Activated CD4-positive, alpha-beta memory T cell treated with anti-CD3 and anti-CD28 coated beads, Interleukin-2, amount 10 ng/mL, durations not matched to agents 7 days and 5 days (primary cell): ENCODE measurements at regions not wholly inside any gene's neighbourhood (a gene's known extent, or its start where the extent isn't known, plus 50 kb on each side); places are given as distances from the start of the nearest gene placed in this dataset.
"Not testable (repeated sequence)": the region's sequence is repeated elsewhere in the genome, so short reads cannot be mapped to it uniquely, and the experiment has no call there.

Source experiments
- CTCF ChIA-PET: fragments of 350-600 bp; sonication (Branson Sonifier 250); formaldehyde crosslinking; loops from one replicate; lab custom pipeline; 2021; ENCODE audit warnings: antibody characterized with exemption, inconsistent platforms; lab: Charles Lee
- POLR2A ChIA-PET: fragments of 350-600 bp; sonication (Branson Sonifier 250); formaldehyde crosslinking; loops from one replicate; lab custom pipeline; 2021; ENCODE audit warnings: antibody characterized with exemption; lab: Charles Lee
- DNase-seq: peaks from one replicate; pipeline ENCODE4 v3.0.0-alpha.2; 2020
- H3K27ac Mint-ChIP-seq: one replicate; pipeline ENCODE4 v1.8.0; 2021; ENCODE audit warnings: mild to moderate bottlenecking, mixed read lengths
- H3K27me3 Mint-ChIP-seq: one replicate; pipeline ENCODE4 v1.8.0; 2021; ENCODE audit warnings: mixed read lengths
- H3K36me3 Mint-ChIP-seq: one replicate; pipeline ENCODE4 v1.8.0; 2021; ENCODE audit warnings: low read depth, mixed read lengths
- H3K4me1 Mint-ChIP-seq: one replicate; pipeline ENCODE4 v1.8.0; 2021; ENCODE audit warnings: mixed read lengths
- H3K4me3 Mint-ChIP-seq: one replicate; pipeline ENCODE4 v1.8.0; 2021; ENCODE audit warnings: mild to moderate bottlenecking, mixed read lengths
- H3K9me3 Mint-ChIP-seq: one replicate; pipeline ENCODE4 v1.8.0; 2021; ENCODE audit warnings: mixed read lengths

- no peak overlapping the region for H3K27ac Mint-ChIP-seq
- H3K4me3 Mint-ChIP-seq = no peak overlapping the region
- CTCF ChIA-PET = no interaction called here
- no peaks in the 10 kb centered on the region for H3K9me3 Mint-ChIP-seq
- POLR2A ChIA-PET = no interaction called here
- H3K27me3 Mint-ChIP-seq = peaks cover 4% of the 10 kb centered on the region
- no peak for DNase-seq
- H3K36me3 Mint-ChIP-seq = no peaks in the 10 kb centered on the region
- H3K4me1 Mint-ChIP-seq = no peaks in the 10 kb centered on the region
Observed at GRCh38 chr2:234797566-234798250, 154.1 kb upstream of the SH3BP4 start.

GRCh38 chr2:234796045-234796591, 155.7 kb upstream of the SH3BP4 start:
- H3K4me1 Mint-ChIP-seq = no peaks in the 10 kb centered on the region
- H3K9me3 Mint-ChIP-seq = no peaks in the 10 kb centered on the region
- H3K27me3 Mint-ChIP-seq = peaks cover 4% of the 10 kb centered on the region
- no peak overlapping the region for H3K4me3 Mint-ChIP-seq
- no peak overlapping the region for H3K27ac Mint-ChIP-seq
- no peak for DNase-seq
- ChIA-PET POLR2A (no interaction called here), CTCF (no interaction called here)
- H3K36me3 Mint-ChIP-seq = no peaks in the 10 kb centered on the region

GRCh38 chr2:234795272-234795920, 156.4 kb upstream of the SH3BP4 start:
- Mint-ChIP-seq H3K27me3 (peaks cover 4% of the 10 kb centered on the region), H3K4me1 (no peaks in the 10 kb centered on the region), H3K27ac (no peak overlapping the region), H3K9me3 (no peaks in the 10 kb centered on the region), H3K4me3 (no peak overlapping the region), H3K36me3 (no peaks in the 10 kb centered on the region)
- ChIA-PET POLR2A (no interaction called here), CTCF (no interaction called here)
- no peak for DNase-seq

- ChIA-PET CTCF (no interaction called here), POLR2A (no interaction called here)
- no peaks in the 10 kb centered on the region for H3K4me1 Mint-ChIP-seq
- H3K4me3 Mint-ChIP-seq = no peak overlapping the region
- DNase-seq = no peak
- no peaks in the 10 kb centered on the region for H3K36me3 Mint-ChIP-seq
- H3K27ac Mint-ChIP-seq = no peak overlapping the region
- no peaks in the 10 kb centered on the region for H3K9me3 Mint-ChIP-seq
- H3K27me3 Mint-ChIP-seq = peaks cover 4% of the 10 kb centered on the region
Observed at GRCh38 chr2:234794866-234795265, 157.0 kb upstream of the SH3BP4 start.

- H3K9me3 Mint-ChIP-seq = no peaks in the 10 kb centered on the region
- DNase-seq = no peak
- no peak overlapping the region for H3K27ac Mint-ChIP-seq
- no peaks in the 10 kb centered on the region for H3K4me1 Mint-ChIP-seq
- peaks cover 4% of the 10 kb centered on the region for H3K27me3 Mint-ChIP-seq
- POLR2A ChIA-PET = no interaction called here
- no peaks in the 10 kb centered on the region for H3K36me3 Mint-ChIP-seq
- CTCF ChIA-PET = no interaction called here
- H3K4me3 Mint-ChIP-seq = no peak overlapping the region
Observed at GRCh38 chr2:234793212-234793785, 158.5 kb upstream of the SH3BP4 start.

GRCh38 chr2:234792621-234793022, 159.2 kb upstream of the SH3BP4 start:
- POLR2A ChIA-PET = no interaction called here
- no peaks in the 10 kb centered on the region for H3K4me1 Mint-ChIP-seq
- no peak overlapping the region for H3K4me3 Mint-ChIP-seq
- CTCF ChIA-PET = no interaction called here
- peaks cover 4% of the 10 kb centered on the region for H3K27me3 Mint-ChIP-seq
- no peaks in the 10 kb centered on the region for H3K9me3 Mint-ChIP-seq
- H3K36me3 Mint-ChIP-seq = no peaks in the 10 kb centered on the region
- no peak for DNase-seq
- H3K27ac Mint-ChIP-seq = no peak overlapping the region

- H3K4me3 Mint-ChIP-seq, POLR2A ChIA-PET, H3K27ac Mint-ChIP-seq, H3K36me3 Mint-ChIP-seq, H3K4me1 Mint-ChIP-seq, CTCF ChIA-PET, DNase-seq, H3K27me3 Mint-ChIP-seq, H3K9me3 Mint-ChIP-seq: not testable (repeated sequence)
Observed at GRCh38 chr2:234792096-234792495, 159.7 kb upstream of the SH3BP4 start.

- Mint-ChIP-seq H3K9me3 (no peaks in the 10 kb centered on the region), H3K36me3 (no peaks in the 10 kb centered on the region), H3K27ac (no peak overlapping the region), H3K4me1 (no peaks in the 10 kb centered on the region), H3K27me3 (peaks cover 2% of the 10 kb centered on the region), H3K4me3 (no peak overlapping the region)
- CTCF ChIA-PET = no interaction called here
- DNase-seq = no peak
- POLR2A ChIA-PET = no interaction called here
Observed at GRCh38 chr2:234790380-234790779, 161.4 kb upstream of the SH3BP4 start.

GRCh38 chr2:234789556-234790325, 162.1 kb upstream of the SH3BP4 start:
- no peaks in the 10 kb centered on the region for H3K4me1 Mint-ChIP-seq

GRCh38 chr2:234788841-234789240, 163.0 kb upstream of the SH3BP4 start:
- POLR2A ChIA-PET = no interaction called here

More at GRCh38 chr2:234789556-234790325, 162.1 kb upstream of the SH3BP4 start:
- ChIA-PET CTCF (no interaction called here), POLR2A (no interaction called here)
- no peak overlapping the region for H3K4me3 Mint-ChIP-seq
- H3K36me3 Mint-ChIP-seq = no peaks in the 10 kb centered on the region
- H3K27ac Mint-ChIP-seq = no peak overlapping the region
- DNase-seq = no peak
- H3K27me3 Mint-ChIP-seq = no peaks in the 10 kb centered on the region
- H3K9me3 Mint-ChIP-seq = no peaks in the 10 kb centered on the region

GRCh38 chr2:234788381-234788780, 163.4 kb upstream of the SH3BP4 start:
- Mint-ChIP-seq H3K36me3 (no peaks in the 10 kb centered on the region), H3K4me3 (no peak overlapping the region), H3K27me3 (no peaks in the 10 kb centered on the region), H3K9me3 (peaks cover 10% of the 10 kb centered on the region), H3K27ac (no peak overlapping the region), H3K4me1 (no peaks in the 10 kb centered on the region)
- no peak for DNase-seq
- POLR2A ChIA-PET = no interaction called here
- CTCF ChIA-PET = no interaction called here

More at GRCh38 chr2:234788841-234789240, 163.0 kb upstream of the SH3BP4 start:
- H3K4me1 Mint-ChIP-seq = no peaks in the 10 kb centered on the region
- DNase-seq = no peak
- no peak overlapping the region for H3K4me3 Mint-ChIP-seq
- peaks cover 6% of the 10 kb centered on the region for H3K9me3 Mint-ChIP-seq
- H3K36me3 Mint-ChIP-seq = no peaks in the 10 kb centered on the region
- CTCF ChIA-PET = no interaction called here
- H3K27me3 Mint-ChIP-seq = no peaks in the 10 kb centered on the region
- no peak overlapping the region for H3K27ac Mint-ChIP-seq

GRCh38 chr2:234787114-234787513, 164.7 kb upstream of the SH3BP4 start:
- ChIA-PET POLR2A (no interaction called here), CTCF (no interaction called here)
- Mint-ChIP-seq H3K9me3 (peaks cover 16% of the 10 kb centered on the region), H3K36me3 (no peaks in the 10 kb centered on the region), H3K4me3 (no peak overlapping the region), H3K4me1 (no peaks in the 10 kb centered on the region), H3K27me3 (no peaks in the 10 kb centered on the region), H3K27ac (no peak overlapping the region)
- DNase-seq = no peak

GRCh38 chr2:234773764-234774409, 177.9 kb upstream of the SH3BP4 start:
- H3K36me3 Mint-ChIP-seq = no peaks in the 10 kb centered on the region
- no peaks in the 10 kb centered on the region for H3K9me3 Mint-ChIP-seq
- ChIA-PET POLR2A (no interaction called here), CTCF (no interaction called here)
- no peak overlapping the region for H3K4me3 Mint-ChIP-seq
- H3K4me1 Mint-ChIP-seq = no peaks in the 10 kb centered on the region
- no peak for DNase-seq
- no peak overlapping the region for H3K27ac Mint-ChIP-seq
- peaks cover 11% of the 10 kb centered on the region for H3K27me3 Mint-ChIP-seq
